HepG2 (cell line): ENCODE measurements at regions not wholly inside any gene's neighbourhood (a gene's known extent, or its start where the extent isn't known, plus 50 kb on each side); places are given as distances from the start of the nearest gene placed in this dataset.
A peak's percentile ranks its signal among the peaks of the same experiment; 100 is the strongest.

Source experiments
- DNMT3B ChIP-seq: conservative IDR thresholded peaks from 2 replicates; pipeline ENCODE4 v1.6.1; 2016; ENCODE audit warnings: missing biosample characterization, control low read depth
- HNF4A ChIP-seq: sonication (generic); formaldehyde crosslinking; IDR thresholded peaks from 2 replicates; pipeline ENCODE4 v1.4.0; 2020; ENCODE audit warnings: missing genetic modification reagents
- HOXA3 ChIP-seq: sonication (generic); formaldehyde crosslinking; IDR thresholded peaks from 2 replicates; pipeline ENCODE4 v1.5.0; 2020; ENCODE audit warnings: missing genetic modification reagents
- JUNB ChIP-seq: sonication (generic); formaldehyde crosslinking; IDR thresholded peaks from 2 replicates; pipeline ENCODE4 v1.8.0; 2022; ENCODE audit warnings: missing genetic modification reagents, mild to moderate bottlenecking, borderline replicate concordance
- MAFF ChIP-seq: IDR thresholded peaks from 2 replicates; pipeline ENCODE4 v1.6.1; 2011; ENCODE audit warnings: low read depth, low read length, improper control_type of control experiment
- MIER3 ChIP-seq: IDR thresholded peaks from 2 replicates; pipeline ENCODE4 v1.6.1; 2016; ENCODE audit warnings: missing compliant biosample characterization, borderline replicate concordance
- NFE2L1 ChIP-seq: sonication (generic); formaldehyde crosslinking; IDR thresholded peaks from 2 replicates; pipeline ENCODE4 v1.4.0; 2020; ENCODE audit warnings: missing genetic modification reagents, mild to moderate bottlenecking, borderline replicate concordance
- PRMT3 ChIP-seq: sonication (generic); formaldehyde crosslinking; IDR thresholded peaks from 2 replicates; pipeline ENCODE4 v1.8.1; 2022; ENCODE audit warnings: low read depth, mild to moderate bottlenecking, moderate library complexity, missing genetic modification reagents, borderline replicate concordance
- RFX1 ChIP-seq: fragments of 450-650 bp; IDR thresholded peaks from 2 replicates; pipeline ENCODE4 v1.6.1; 2017
- SP4 ChIP-seq: sonication (generic); formaldehyde crosslinking; IDR thresholded peaks from 2 replicates; pipeline ENCODE4 v1.8.1; 2023; ENCODE audit warnings: mild to moderate bottlenecking, missing genetic modification reagents
- TARDBP ChIP-seq: sonication (generic); formaldehyde crosslinking; IDR thresholded peaks from 2 replicates; pipeline ENCODE4 v1.8.0; 2022; ENCODE audit warnings: mild to moderate bottlenecking, missing genetic modification reagents
- WIZ ChIP-seq: sonication (generic); formaldehyde crosslinking; IDR thresholded peaks from 2 replicates; pipeline ENCODE4 v1.5.1; 2020; ENCODE audit warnings: mild to moderate bottlenecking, missing genetic modification reagents
- ZBTB20 ChIP-seq: sonication (generic); formaldehyde crosslinking; IDR thresholded peaks from 2 replicates; pipeline ENCODE4 v1.8.1; 2023; ENCODE audit warnings: missing genetic modification reagents, low read depth, mild to moderate bottlenecking, borderline replicate concordance
- ZFX ChIP-seq: sonication (generic); formaldehyde crosslinking; IDR thresholded peaks from 2 replicates; pipeline ENCODE4 v1.4.0; 2020; ENCODE audit warnings: mild to moderate bottlenecking, low read depth, missing genetic modification reagents, moderate library complexity
- ZNF136 ChIP-seq: sonication (generic); formaldehyde crosslinking; IDR thresholded peaks from 2 replicates; pipeline ENCODE4 v1.8.1; 2022; ENCODE audit warnings: low read depth, mild to moderate bottlenecking, moderate library complexity, missing genetic modification reagents
- ZNF335 ChIP-seq: sonication (generic); formaldehyde crosslinking; IDR thresholded peaks from 2 replicates; pipeline ENCODE4 v1.4.0; 2020; ENCODE audit warnings: missing genetic modification reagents
- ZNF652 ChIP-seq: IDR thresholded peaks from 2 replicates; pipeline ENCODE4 v1.6.1; 2016; ENCODE audit warnings: low read depth, borderline replicate concordance
- ZNF841 ChIP-seq: sonication (generic); formaldehyde crosslinking; IDR thresholded peaks from 2 replicates; pipeline ENCODE4 v1.8.1; 2023; ENCODE audit warnings: missing genetic modification reagents, borderline replicate concordance
- TF ChIP-seq, protein P1 (sequence below): sonication (generic); formaldehyde crosslinking; IDR thresholded peaks from 2 replicates; pipeline ENCODE4 v1.4.0; 2020; ENCODE audit warnings: missing genetic modification reagents, borderline replicate concordance
- TF ChIP-seq, protein P2 (sequence below): sonication (generic); formaldehyde crosslinking; IDR thresholded peaks from 2 replicates; pipeline ENCODE4 v1.5.0; 2020; ENCODE audit warnings: mild to moderate bottlenecking, missing genetic modification reagents
- TF ChIP-seq, protein P3 (sequence below), 2 experiments: fragments of 450-650 bp in 1 of 2; sonication (generic) in 1 of 2; formaldehyde crosslinking; IDR thresholded peaks; 2 replicates each; pipeline versions ENCODE4 v1.5.0 to v1.8.0; 2020 to 2022; ENCODE audit warnings: mild to moderate bottlenecking in 1 of 2, missing genetic modification reagents in 1 of 2

DNA sequence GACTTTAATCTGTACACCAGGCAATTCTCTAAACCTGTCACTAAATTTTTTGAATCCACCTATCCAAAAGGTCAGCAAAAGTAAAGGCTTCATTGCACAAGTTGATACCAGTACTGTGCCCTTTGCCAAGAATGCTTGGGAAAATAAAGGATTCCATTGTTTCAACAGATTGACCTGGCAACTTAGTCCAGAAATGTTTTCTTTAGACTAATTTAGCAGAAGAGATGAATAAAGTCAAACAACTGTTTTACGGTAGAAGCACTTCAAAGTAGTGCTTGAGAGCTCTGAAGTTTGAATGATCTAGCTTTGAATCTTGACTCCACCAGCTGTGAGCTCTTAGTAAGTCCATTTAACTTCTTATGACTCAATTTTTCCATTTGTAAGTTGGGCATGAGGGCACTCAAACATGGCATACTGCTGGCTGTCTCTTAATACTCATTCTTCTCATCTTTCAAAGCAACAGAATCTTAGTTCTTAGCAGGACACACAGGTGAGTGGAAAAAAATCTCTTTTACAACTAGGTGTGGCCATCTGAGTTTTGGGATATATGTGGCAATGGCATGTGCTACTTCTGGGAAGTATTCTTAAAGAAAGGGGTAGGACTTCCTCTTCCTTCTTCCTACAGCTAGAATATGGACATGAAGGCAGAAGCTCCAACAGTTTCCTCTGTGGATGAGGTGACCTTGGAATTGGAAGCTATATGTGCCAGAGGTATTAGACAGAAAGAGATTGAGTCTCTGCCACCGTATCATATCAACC, 55.9 kb upstream of the LOC128125822 start (continued):
- TF ChIP-seq, protein P1, sequence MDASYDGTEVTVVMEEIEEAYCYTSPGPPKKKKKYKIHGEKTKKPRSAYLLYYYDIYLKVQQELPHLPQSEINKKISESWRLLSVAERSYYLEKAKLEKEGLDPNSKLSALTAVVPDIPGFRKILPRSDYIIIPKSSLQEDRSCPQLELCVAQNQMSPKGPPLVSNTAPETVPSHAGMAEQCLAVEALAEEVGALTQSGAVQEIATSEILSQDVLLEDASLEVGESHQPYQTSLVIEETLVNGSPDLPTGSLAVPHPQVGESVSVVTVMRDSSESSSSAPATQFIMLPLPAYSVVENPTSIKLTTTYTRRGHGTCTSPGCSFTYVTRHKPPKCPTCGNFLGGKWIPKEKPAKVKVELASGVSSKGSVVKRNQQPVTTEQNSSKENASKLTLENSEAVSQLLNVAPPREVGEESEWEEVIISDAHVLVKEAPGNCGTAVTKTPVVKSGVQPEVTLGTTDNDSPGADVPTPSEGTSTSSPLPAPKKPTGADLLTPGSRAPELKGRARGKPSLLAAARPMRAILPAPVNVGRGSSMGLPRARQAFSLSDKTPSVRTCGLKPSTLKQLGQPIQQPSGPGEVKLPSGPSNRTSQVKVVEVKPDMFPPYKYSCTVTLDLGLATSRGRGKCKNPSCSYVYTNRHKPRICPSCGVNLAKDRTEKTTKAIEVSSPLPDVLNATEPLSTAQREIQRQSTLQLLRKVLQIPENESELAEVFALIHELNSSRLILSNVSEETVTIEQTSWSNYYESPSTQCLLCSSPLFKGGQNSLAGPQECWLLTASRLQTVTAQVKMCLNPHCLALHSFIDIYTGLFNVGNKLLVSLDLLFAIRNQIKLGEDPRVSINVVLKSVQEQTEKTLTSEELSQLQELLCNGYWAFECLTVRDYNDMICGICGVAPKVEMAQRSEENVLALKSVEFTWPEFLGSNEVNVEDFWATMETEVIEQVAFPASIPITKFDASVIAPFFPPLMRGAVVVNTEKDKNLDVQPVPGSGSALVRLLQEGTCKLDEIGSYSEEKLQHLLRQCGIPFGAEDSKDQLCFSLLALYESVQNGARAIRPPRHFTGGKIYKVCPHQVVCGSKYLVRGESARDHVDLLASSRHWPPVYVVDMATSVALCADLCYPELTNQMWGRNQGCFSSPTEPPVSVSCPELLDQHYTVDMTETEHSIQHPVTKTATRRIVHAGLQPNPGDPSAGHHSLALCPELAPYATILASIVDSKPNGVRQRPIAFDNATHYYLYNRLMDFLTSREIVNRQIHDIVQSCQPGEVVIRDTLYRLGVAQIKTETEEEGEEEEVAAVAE (CRISPR knock-in tag): peak; percentile 51; the same call in 1 of the 2 replicates
- TF ChIP-seq MAFF: peak; percentile 88
- TF ChIP-seq ZBTB20: peak; percentile 45; the same call in 1 of the 2 replicates
- TF ChIP-seq, protein P2, sequence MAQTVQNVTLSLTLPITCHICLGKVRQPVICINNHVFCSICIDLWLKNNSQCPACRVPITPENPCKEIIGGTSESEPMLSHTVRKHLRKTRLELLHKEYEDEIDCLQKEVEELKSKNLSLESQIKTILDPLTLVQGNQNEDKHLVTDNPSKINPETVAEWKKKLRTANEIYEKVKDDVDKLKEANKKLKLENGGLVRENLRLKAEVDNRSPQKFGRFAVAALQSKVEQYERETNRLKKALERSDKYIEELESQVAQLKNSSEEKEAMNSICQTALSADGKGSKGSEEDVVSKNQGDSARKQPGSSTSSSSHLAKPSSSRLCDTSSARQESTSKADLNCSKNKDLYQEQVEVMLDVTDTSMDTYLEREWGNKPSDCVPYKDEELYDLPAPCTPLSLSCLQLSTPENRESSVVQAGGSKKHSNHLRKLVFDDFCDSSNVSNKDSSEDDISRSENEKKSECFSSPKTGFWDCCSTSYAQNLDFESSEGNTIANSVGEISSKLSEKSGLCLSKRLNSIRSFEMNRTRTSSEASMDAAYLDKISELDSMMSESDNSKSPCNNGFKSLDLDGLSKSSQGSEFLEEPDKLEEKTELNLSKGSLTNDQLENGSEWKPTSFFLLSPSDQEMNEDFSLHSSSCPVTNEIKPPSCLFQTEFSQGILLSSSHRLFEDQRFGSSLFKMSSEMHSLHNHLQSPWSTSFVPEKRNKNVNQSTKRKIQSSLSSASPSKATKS (CRISPR knock-in tag): 0 out of 2 replicates have a peak, but pooled peaks have one; percentile 57
- TF ChIP-seq JUNB (CRISPR knock-in tag): peak; percentile 57; the same call in 1 of the 2 replicates
- peak; percentile 69; the same call in 1 of the 2 replicates for TF ChIP-seq DNMT3B (CRISPR knock-in tag)
- TF ChIP-seq SP4 (CRISPR knock-in tag): no peak; the same call in 1 of the 2 replicates
- TF ChIP-seq ZNF652 (CRISPR knock-in tag): peak; percentile 22; the same call in 1 of the 2 replicates
- TF ChIP-seq ZNF335: no peak
- TF ChIP-seq TARDBP: peak; percentile 64; the same call in 1 of the 2 replicates
- TF ChIP-seq WIZ: 0 out of 2 replicates have a peak, but pooled peaks have one; percentile 30
- peak; percentile 75; the same call in 1 of the 2 replicates for TF ChIP-seq MIER3 (CRISPR knock-in tag)
- no peak for TF ChIP-seq PRMT3
- no peak for TF ChIP-seq ZFX
- TF ChIP-seq ZNF136: peak; percentile 80; the same call in 1 of the 2 replicates
- TF ChIP-seq, protein P3, sequence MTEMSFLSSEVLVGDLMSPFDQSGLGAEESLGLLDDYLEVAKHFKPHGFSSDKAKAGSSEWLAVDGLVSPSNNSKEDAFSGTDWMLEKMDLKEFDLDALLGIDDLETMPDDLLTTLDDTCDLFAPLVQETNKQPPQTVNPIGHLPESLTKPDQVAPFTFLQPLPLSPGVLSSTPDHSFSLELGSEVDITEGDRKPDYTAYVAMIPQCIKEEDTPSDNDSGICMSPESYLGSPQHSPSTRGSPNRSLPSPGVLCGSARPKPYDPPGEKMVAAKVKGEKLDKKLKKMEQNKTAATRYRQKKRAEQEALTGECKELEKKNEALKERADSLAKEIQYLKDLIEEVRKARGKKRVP (CRISPR knock-in tag; IDR thresholded peaks at IDR 0.05): peak in 1 of 2 experiments; percentile 90; a peak in 2 of 4 replicates
- no peak for TF ChIP-seq NFE2L1 (CRISPR knock-in tag)
- TF ChIP-seq RFX1: no peak
- TF ChIP-seq ZNF841 (CRISPR knock-in tag): no peak
- peak; percentile 39; the same call in 1 of the 2 replicates for TF ChIP-seq HOXA3 (CRISPR knock-in tag)
- peak; percentile 96 for TF ChIP-seq HNF4A (CRISPR knock-in tag)
